ENCODE measurements at regions not wholly inside any gene's neighbourhood (a gene's known extent, or its start where the extent isn't known, plus 50 kb on each side); places are given as distances from the start of the nearest gene placed in this dataset.

DNA sequence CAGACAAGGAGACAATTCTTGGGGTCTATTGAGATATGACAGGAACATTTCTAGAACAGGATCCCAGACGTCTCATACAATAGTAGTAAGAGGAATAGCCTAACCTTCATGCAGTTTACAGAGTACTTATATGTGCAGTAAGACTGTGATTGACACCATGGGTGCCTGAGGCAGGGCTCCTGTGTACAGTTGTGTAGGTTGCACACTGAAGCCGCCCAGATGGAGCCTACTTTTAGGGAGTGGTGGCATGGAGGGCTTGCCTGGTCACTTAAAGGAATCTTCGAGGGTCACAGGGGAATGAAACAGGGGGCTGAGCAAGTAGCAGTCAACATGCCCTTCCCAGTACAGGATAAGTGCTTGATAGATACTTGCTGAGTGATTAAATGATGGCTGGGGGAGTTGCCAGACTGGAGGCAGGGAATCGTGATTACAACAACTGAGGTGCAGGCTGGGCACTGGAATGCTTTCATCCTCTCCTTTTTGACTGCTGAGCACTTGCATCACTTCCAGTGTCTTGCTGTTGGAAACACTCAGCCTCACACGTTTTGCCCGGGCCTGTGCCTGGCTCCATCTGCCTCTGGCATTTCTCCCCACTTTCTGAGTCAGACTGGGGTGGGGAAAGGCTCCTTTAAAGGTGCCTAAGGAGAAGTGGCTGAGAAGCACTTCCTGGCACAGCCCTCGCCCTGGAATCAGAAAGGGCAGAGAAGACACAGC, 71.0 kb downstream of the COPRS start:
- TF ChIP-seq, protein P1, sequence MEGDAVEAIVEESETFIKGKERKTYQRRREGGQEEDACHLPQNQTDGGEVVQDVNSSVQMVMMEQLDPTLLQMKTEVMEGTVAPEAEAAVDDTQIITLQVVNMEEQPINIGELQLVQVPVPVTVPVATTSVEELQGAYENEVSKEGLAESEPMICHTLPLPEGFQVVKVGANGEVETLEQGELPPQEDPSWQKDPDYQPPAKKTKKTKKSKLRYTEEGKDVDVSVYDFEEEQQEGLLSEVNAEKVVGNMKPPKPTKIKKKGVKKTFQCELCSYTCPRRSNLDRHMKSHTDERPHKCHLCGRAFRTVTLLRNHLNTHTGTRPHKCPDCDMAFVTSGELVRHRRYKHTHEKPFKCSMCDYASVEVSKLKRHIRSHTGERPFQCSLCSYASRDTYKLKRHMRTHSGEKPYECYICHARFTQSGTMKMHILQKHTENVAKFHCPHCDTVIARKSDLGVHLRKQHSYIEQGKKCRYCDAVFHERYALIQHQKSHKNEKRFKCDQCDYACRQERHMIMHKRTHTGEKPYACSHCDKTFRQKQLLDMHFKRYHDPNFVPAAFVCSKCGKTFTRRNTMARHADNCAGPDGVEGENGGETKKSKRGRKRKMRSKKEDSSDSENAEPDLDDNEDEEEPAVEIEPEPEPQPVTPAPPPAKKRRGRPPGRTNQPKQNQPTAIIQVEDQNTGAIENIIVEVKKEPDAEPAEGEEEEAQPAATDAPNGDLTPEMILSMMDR (IDR thresholded peaks at IDR 0.05) = no peak
- no peak for TF ChIP-seq POLR2A (IDR thresholded peaks at IDR 0.05)
